ENCODE measurements at regions not wholly inside any gene's neighbourhood (a gene's known extent, or its start where the extent isn't known, plus 50 kb on each side); places are given as distances from the start of the nearest gene placed in this dataset.

- ChIA-PET CTCF (interaction anchor here (0.6 to 3.8 kb wide), 4 partner anchors 9 to 31 kb away, joined by 3 to 15 read pairs (median 4); no protein-coding TSS in a partner anchor), POLR2A (no interaction called here)
- TF ChIP-seq CTCF (IDR thresholded peaks at IDR 0.05; ENCODE audit: control extremely low read depth, extremely low read depth, low read depth, missing control alignments) = no peak
- DNase-seq (ENCODE audit: extremely low spot score) = no peak
These were observed 396.7 kb upstream of the CLINT1 start for GRCh38 chr5:158255609-158256008.

GRCh38 chr5:158246661-158247060 lies 387.7 kb upstream of the CLINT1 start:
- no peak for TF ChIP-seq CTCF (IDR thresholded peaks at IDR 0.05; ENCODE audit: control extremely low read depth, extremely low read depth, low read depth, missing control alignments)
- POLR2A ChIA-PET = no interaction called here
- DNase-seq (ENCODE audit: extremely low spot score) = no peak
- CTCF ChIA-PET = interaction anchor here (1.2 to 1.9 kb wide), 3 partner anchors 8 to 101 kb away, joined by 3 to 5 read pairs (median 3); no protein-coding TSS in a partner anchor

- TF ChIP-seq CTCF (IDR thresholded peaks at IDR 0.05; ENCODE audit: control extremely low read depth, extremely low read depth, low read depth, missing control alignments) = no peak
- no peak for DNase-seq (ENCODE audit: extremely low spot score)
- CTCF ChIA-PET = interaction anchor here (0.8 to 1.9 kb wide), 4 partner anchors 9 to 102 kb away, joined by 3 to 5 read pairs (median 3); no protein-coding TSS in a partner anchor
- POLR2A ChIA-PET = no interaction called here
These were observed 386.6 kb upstream of the CLINT1 start for GRCh38 chr5:158245513-158245912.

- TF ChIP-seq CTCF (IDR thresholded peaks at IDR 0.05; ENCODE audit: control extremely low read depth, extremely low read depth, low read depth, missing control alignments) = no peak
- DNase-seq (ENCODE audit: extremely low spot score) = no peak
- CTCF ChIA-PET = no interaction called here
- POLR2A ChIA-PET = no interaction called here
These were observed 385.9 kb upstream of the CLINT1 start for GRCh38 chr5:158244882-158245281.

GRCh38 chr5:158236511-158237335 lies 377.8 kb upstream of the CLINT1 start:
- DNase-seq (ENCODE audit: extremely low spot score) = no peak
- POLR2A ChIA-PET = no interaction called here
- TF ChIP-seq CTCF (IDR thresholded peaks at IDR 0.05; ENCODE audit: control extremely low read depth, extremely low read depth, low read depth, missing control alignments) = no peak
- CTCF ChIA-PET = no interaction called here

- TF ChIP-seq CTCF (IDR thresholded peaks at IDR 0.05; ENCODE audit: control extremely low read depth, extremely low read depth, low read depth, missing control alignments) = no peak
- CTCF ChIA-PET = no interaction called here
- POLR2A ChIA-PET = no interaction called here
- DNase-seq (ENCODE audit: extremely low spot score) = no peak
These were observed 376.2 kb upstream of the CLINT1 start for GRCh38 chr5:158235159-158235547.
